ENCODE measurements at regions not wholly inside any gene's neighbourhood (a gene's known extent, or its start where the extent isn't known, plus 50 kb on each side); places are given as distances from the start of the nearest gene placed in this dataset.

DNA sequence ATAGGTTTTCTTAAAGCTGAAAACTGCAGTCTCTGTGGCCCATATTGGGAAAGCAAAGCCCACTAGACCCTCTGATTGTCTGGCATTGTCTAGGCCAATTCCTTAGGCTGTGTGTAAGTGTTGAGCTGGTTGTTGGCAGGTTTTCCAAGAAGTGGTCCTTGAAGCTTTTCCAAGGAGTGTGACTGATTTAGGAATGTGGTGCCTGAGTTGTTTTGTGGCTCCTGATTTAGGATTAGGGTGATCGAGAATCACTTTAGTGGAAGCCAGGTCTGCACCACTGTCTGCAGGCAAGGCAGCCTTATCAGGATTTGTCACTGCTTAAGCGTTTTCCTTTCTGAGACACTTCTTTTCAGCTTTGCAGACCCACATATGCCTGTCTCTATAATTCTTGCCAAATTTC, 339.0 kb upstream of the DDX53 start:
- WGBS, 2 donors, result 68 to 88% methylated on average over 2 of the region's 2 CpGs
- no peak for TF ChIP-seq EP300 (IDR thresholded peaks at IDR 0.05)

DNA sequence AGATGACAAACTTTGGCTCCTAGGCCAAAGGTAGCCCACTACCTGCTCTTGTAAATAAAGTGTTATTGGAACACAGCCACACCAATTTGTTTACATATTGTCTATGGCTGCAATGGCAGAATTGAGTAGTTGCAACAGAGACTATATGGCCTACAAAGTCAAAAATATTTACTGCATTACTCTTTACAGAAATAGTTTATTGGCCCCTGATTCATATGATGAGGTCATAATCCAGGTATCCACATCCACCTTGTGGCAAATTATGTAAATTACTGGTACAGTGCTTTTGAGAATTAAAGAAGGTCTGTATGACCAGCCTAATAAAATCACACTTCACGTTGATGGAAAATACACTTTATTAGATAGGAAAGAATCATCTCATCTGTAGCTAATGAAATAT, 337.0 kb upstream of the DDX53 start:
- Histone ChIP-seq H3K36me3 (no peaks in the 10 kb centered on the region), H3K4me3 (no peak overlapping the region), H3K9me3 (no peaks in the 10 kb centered on the region), H3K27me3 (no peaks in the 10 kb centered on the region), H3K27ac (no peak overlapping the region), H3K4me1 (no peaks in the 10 kb centered on the region)
- no peak for TF ChIP-seq POLR2A (IDR thresholded peaks at IDR 0.05)
- no peak for TF ChIP-seq EP300 (IDR thresholded peaks at IDR 0.05)
- TF ChIP-seq CTCF (IDR thresholded peaks at IDR 0.05), result no peak
- WGBS, 2 donors, result 75 to 93% methylated on average over 1 of the region's 1 CpG
- no peak for DNase-seq (ENCODE audit: low spot score in 2 of 2)

More for the DNA sequence above, 339.0 kb upstream of the DDX53 start:
- Histone ChIP-seq H3K27me3 (no peaks in the 10 kb centered on the region), H3K4me3 (no peak overlapping the region), H3K9me3 (peaks cover 0 to 5% (median 0%) of the 10 kb centered on the region in 4 donors), H3K27ac (no peak overlapping the region), H3K36me3 (no peaks in the 10 kb centered on the region), H3K4me1 (no peaks in the 10 kb centered on the region)
- no peak for DNase-seq (ENCODE audit: low spot score in 2 of 2)

GRCh38 chrX:22664826-22665225, 334.9 kb upstream of the DDX53 start:
- no peaks in the 10 kb centered on the region for H3K4me1 ChIP-seq
- 88 to 94% methylated on average over 3 of the region's 3 CpGs for WGBS, 2 donors
- no peak overlapping the region for H3K4me3 ChIP-seq
- H3K27ac ChIP-seq, result no peak overlapping the region
- DNase-seq (ENCODE audit: low spot score in 2 of 2), result no peak
- no peaks in the 10 kb centered on the region for H3K27me3 ChIP-seq
- TF ChIP-seq CTCF (IDR thresholded peaks at IDR 0.05) (no peak), EP300 (IDR thresholded peaks at IDR 0.05) (no peak), POLR2A (IDR thresholded peaks at IDR 0.05) (no peak)
- H3K36me3 ChIP-seq, result no peaks in the 10 kb centered on the region
- H3K9me3 ChIP-seq, result no peaks in the 10 kb centered on the region

DNA sequence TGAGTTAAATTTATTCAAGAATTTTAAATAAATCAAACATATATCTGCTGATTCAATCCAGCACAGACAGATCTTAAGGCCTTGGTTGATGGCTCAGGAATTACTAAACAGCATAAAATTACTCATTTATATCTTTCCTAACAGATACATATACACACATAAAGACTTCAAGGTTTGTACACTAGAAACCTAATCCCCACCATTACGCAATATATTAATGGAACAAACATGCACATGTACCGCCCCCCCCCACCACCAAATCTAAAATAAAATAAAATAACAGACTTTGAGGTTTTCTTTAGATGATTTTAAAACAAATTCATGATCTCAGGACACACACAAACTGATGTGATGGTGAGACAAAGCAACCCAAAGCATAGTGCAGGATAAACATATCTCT, 333.9 kb upstream of the DDX53 start:
- no peaks in the 10 kb centered on the region for H3K9me3 ChIP-seq
- no peaks in the 10 kb centered on the region for H3K36me3 ChIP-seq
- H3K27ac ChIP-seq, result no peak overlapping the region
- no peaks in the 10 kb centered on the region for H3K27me3 ChIP-seq
- TF ChIP-seq POLR2A (IDR thresholded peaks at IDR 0.05) (no peak), EP300 (IDR thresholded peaks at IDR 0.05) (no peak), CTCF (IDR thresholded peaks at IDR 0.05) (no peak)
- WGBS, 2 donors, result 91% methylated on average over 2 of the region's 2 CpGs
- H3K4me1 ChIP-seq, result no peaks in the 10 kb centered on the region
- no peak overlapping the region for H3K4me3 ChIP-seq
- DNase-seq (ENCODE audit: low spot score in 2 of 2), result no peak

DNA sequence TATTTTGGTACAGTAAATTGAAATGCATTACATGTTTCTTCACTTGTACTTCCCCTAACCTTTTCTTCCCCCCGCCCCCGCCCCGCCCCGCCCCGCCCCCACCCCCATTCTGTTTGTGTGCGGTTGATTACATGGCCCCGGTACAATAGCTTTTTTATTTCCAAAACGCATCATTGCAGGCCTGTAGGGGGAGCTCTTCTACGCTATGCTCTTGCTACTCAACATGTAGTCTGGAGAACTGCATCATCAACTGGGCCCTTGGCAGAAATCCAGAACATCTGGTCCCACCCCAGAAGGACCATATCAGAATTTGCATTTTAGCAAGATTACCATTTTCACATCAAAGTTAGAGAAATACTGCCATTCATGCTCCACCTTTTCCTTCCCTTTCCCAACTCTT, 333.3 kb upstream of the DDX53 start:
- Histone ChIP-seq H3K36me3 (no peaks in the 10 kb centered on the region), H3K4me3 (no peak overlapping the region), H3K27me3 (no peaks in the 10 kb centered on the region), H3K27ac (no peak overlapping the region), H3K4me1 (no peaks in the 10 kb centered on the region), H3K9me3 (no peaks in the 10 kb centered on the region)
- TF ChIP-seq EP300 (IDR thresholded peaks at IDR 0.05) (no peak), POLR2A (IDR thresholded peaks at IDR 0.05) (no peak), CTCF (IDR thresholded peaks at IDR 0.05) (no peak)
- WGBS, 2 donors, result 15 to 28% methylated on average over 5 to 9 of the region's 9 CpGs
- no peak for DNase-seq (ENCODE audit: low spot score in 2 of 2)

- H3K4me3 ChIP-seq, result no peak overlapping the region
- no peaks in the 10 kb centered on the region for H3K9me3 ChIP-seq
- no peak for DNase-seq (ENCODE audit: low spot score in 2 of 2)
- no peaks in the 10 kb centered on the region for H3K36me3 ChIP-seq
- H3K27me3 ChIP-seq, result no peaks in the 10 kb centered on the region
- no peaks in the 10 kb centered on the region for H3K4me1 ChIP-seq
- TF ChIP-seq EP300 (IDR thresholded peaks at IDR 0.05) (no peak), CTCF (IDR thresholded peaks at IDR 0.05) (no peak), POLR2A (IDR thresholded peaks at IDR 0.05) (no peak)
- WGBS, 2 donors, result 75 to 83% methylated on average over 3 of the region's 3 CpGs
- H3K27ac ChIP-seq, result no peak overlapping the region
Observed at GRCh38 chrX:22674932-22675331, 324.8 kb upstream of the DDX53 start.

Data from tibial nerve (tissue), 4 donors.